Heart left ventricle (tissue), 13 donors: ENCODE measurements at regions not wholly inside any gene's neighbourhood (a gene's known extent, or its start where the extent isn't known, plus 50 kb on each side); places are given as distances from the start of the nearest gene placed in this dataset.

Source experiments
- POLR2A ChIP-seq, 2 donors: fragments of 450-650 bp; IDR thresholded peaks; one replicate each; pipeline ENCODE4 v1.6.1; 2017; ENCODE audit warnings: antibody characterized with exemption in 2 of 2, mild to moderate bottlenecking in 2 of 2, moderate library complexity in 2 of 2
- TF ChIP-seq, protein P1 (sequence below), 12 donors: fragments of 200-600 bp; sonication (generic) in 4 of 12; IDR thresholded peaks; one replicate each; pipeline versions ENCODE4 v1.5.0 to v1.8.0; 2018 to 2022; ENCODE audit warnings: antibody characterized with exemption in 12 of 12, mild to moderate bottlenecking in 5 of 12
- donor health status: ischemic (EF 13 %, LVEDD 7.1; RV severe dilation, severe dysfunction).
- donor health status: DM: no; HTN: yes; CAD: no.
- donor health status: DM: no; HTN: no; CAD: no.
- donor health status: ischemic (EF 25% LVEDD 6.9; RV normal size, moderate dysfunction).
- donor health status: ischemic (EF 25% LVEDD 5.7; RV mildly dilated, moderate dysfunction).
- donor health status: ischemic (EF 35%, LVEDD 5.7; RV mildly dilated, moderate dysfunction).
- donor health status: nonischemic (EF 11% LVEDD 7.7; RV severe dilation, severe dysfunction).
- donor health status: DM: yes; HTN: yes; CAD: no.
- donor health status: PGD.
- donor health status: ischemic (EF 29% LVEDD 5.4; RV normal size, mild dysfunction).
- donor health status: nonischemic (EF 23%, LVEDD 6.1; RV moderate dilation, normal function).

DNA sequence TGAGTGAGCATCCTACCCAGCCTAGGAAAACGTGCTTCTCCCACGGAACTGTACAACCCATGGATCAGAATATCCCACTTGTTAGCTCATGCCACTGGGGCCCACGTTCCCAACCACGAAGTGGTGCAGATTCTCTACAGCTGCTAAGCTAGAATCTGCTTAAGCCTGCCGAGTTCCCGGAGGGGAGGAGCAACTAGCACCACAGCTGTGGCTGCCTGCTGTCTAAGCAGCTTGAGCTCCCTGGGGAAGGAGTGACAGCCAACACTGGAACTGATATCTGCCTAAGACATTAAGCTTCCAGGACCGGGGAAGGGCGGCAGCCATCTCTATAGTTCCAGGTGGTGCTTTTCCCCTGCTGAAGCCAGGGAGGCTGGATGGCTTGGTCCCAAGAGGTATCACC is 334.7 kb upstream of the CHRM2 start:
- TF ChIP-seq, protein P1, sequence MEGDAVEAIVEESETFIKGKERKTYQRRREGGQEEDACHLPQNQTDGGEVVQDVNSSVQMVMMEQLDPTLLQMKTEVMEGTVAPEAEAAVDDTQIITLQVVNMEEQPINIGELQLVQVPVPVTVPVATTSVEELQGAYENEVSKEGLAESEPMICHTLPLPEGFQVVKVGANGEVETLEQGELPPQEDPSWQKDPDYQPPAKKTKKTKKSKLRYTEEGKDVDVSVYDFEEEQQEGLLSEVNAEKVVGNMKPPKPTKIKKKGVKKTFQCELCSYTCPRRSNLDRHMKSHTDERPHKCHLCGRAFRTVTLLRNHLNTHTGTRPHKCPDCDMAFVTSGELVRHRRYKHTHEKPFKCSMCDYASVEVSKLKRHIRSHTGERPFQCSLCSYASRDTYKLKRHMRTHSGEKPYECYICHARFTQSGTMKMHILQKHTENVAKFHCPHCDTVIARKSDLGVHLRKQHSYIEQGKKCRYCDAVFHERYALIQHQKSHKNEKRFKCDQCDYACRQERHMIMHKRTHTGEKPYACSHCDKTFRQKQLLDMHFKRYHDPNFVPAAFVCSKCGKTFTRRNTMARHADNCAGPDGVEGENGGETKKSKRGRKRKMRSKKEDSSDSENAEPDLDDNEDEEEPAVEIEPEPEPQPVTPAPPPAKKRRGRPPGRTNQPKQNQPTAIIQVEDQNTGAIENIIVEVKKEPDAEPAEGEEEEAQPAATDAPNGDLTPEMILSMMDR (IDR thresholded peaks at IDR 0.05): no peak
- TF ChIP-seq POLR2A (IDR thresholded peaks at IDR 0.05): no peak
